NCI-H2107 (cell line): ENCODE measurements at regions not wholly inside any gene's neighbourhood (a gene's known extent, or its start where the extent isn't known, plus 50 kb on each side); places are given as distances from the start of the nearest gene placed in this dataset.
"Not testable (repeated sequence)": the region's sequence is repeated elsewhere in the genome, so short reads cannot be mapped to it uniquely, and the experiment has no call there.

Experiments used
- DNase-seq: peaks from one replicate; lab custom pipeline; 2025; lab: John Stamatoyannopoulos, UW

- DNase-seq: no peak
Observed at GRCh38 chr13:44887515-44887914, 101.8 kb downstream of the NUFIP1 start.

GRCh38 chr13:44884076-44884729, 105.1 kb downstream of the NUFIP1 start:
- no peak for DNase-seq

DNA sequence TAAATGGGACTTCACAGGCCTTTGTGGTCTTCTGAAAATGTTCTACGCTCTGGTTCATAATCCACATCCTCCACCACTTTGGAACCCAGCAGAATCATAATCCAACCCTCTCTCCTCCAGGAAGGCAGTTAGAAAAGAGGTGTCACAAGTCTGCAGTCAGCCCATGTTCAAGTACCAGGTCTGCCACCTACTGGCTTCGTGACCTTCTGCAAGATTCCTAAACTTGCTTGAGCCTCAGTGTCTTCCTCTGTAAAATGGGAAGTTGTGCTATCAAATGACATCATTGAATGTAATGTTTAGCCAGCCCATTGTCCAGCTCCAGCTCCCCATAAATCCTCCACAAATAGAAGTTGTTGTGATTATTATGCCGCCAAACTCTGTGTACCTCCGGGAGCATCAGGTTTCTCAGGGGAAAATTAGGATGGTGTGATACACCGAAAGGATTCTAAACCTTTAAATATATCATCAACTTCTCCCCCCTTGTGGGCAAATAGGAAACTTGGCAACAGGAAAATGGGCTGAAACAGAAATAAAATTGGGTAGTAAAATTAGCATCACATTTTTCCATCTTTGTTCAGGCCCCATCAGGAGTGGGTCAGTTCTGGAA, 109.7 kb downstream of the NUFIP1 start:
- no peak for DNase-seq

GRCh38 chr13:44876782-44877324, 112.4 kb downstream of the NUFIP1 start:
- DNase-seq: no peak

DNA sequence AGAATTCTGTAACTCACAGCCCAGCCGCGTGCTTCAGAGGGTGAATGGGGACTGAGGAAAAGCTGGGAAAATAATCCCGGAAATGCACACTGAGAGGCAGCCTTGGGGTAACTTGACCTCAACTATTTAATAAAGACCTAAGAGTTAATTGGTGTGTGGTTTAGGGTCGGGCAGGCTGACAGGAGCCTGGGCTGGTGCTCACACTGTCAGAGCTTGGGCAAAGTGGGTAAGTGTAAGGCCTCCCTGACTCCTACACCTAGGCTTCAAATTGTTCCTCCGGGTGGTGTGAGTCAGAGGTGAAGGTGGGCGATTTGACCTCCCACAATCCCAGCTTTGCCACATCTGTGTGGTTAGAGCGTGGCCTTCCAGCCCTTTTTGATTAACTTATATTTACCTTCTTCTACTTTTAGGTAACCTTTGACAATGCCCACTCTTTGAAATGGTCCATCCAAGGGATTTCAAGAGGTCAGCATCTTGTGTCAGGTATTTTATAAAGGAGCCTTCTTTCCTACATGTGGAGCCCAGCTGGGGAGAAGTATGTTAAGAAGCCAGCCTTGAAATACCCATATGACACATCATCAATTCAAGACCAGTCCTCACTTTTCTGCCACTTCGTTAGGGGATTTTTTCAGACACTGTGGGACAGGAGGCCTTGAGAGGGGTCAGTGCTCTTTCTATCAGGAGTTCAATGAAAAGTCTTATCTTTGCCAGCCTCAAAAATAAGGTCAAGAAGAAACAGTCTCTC, 114.2 kb downstream of the NUFIP1 start:
- DNase-seq: peak; percentile 7

- DNase-seq: no peak
Observed at GRCh38 chr13:44874176-44874575, 115.1 kb downstream of the NUFIP1 start.

DNA sequence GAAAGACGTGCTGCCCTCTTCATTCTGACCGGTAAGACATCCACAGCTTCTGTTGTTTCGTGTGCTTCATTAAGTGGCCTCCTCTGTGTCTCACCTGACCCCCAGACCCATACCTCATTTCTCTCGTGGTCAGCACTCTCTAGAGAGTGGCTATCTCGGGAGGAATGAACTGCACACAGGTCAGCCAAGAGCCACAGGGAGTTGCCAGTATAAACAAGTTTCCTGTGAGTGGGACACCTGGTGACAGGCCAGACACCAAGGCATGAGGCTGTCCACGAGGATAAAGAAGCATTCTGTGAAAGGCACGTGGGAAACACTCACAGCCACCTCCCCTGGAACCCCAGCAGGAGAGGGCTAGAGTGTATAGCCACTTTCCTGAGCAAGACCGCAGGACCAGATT, 115.8 kb downstream of the NUFIP1 start:
- no peak for DNase-seq

GRCh38 chr13:44872751-44873150, 116.5 kb downstream of the NUFIP1 start:
- no peak for DNase-seq

DNA sequence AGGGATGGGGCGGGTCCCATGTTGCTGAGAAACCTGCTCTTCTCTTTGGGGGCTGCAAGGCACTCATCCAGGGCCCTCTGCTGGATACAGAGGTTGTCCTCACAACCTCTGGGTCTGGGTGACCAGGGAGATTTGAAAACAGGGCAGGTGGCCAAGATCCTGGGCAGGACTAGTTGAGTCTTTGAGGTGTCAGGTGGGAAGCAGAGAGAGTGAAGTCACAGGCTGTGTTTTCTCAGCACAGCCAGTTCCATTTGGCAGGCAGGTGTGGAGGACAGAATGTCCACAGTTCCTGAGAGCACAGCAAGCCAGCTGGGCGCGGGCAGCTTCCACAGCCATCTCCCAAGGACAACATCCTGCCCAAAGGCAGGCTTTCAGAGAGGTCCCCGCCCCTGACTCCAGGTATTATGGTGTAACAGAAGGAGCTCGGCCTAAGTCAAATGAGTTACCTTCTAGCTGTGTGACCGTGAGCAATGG, 118.8 kb downstream of the NUFIP1 start:
- no peak for DNase-seq

DNA sequence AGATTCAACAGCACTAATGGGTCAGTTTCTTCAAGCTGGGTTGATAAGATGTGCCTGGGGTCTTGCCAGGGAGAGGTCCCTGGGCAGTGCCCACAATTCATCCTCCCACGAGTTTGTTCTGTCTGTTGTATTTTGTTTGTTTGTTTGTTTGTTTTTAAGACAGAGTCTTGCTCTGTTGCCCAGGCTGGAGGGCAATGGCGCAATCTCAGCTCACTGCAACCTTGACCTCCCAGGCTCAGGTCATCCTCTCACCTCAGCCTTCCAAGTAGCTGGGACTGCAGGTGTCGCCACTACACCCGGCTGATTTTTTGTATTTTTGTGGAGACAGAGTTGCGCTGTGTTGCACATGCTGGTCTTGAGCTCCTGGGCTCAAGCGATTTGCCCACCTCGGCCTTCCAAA, 120.1 kb downstream of the NUFIP1 start:
- no peak for DNase-seq

- no peak for DNase-seq
Observed at GRCh38 chr13:44868397-44868796, 120.9 kb downstream of the NUFIP1 start.

DNA sequence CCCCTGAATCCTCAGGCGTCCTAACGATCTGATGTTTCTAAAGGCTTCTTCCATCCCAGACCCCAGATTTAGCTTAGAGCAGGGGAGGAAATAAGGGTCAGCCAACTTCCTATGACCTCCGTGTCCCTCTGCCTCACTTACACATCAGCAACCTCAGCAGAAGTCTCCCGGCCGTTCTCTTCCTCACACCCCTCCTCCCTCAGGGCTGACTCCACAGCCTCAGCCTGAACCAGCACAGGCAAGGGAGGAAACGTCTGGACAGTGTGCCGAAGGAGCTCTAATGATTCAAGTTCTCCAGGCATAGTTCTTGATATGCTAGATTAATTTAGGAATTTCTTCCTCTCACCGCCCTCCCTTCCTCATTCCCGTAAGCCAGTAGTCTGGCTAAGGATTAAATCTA, 121.4 kb downstream of the NUFIP1 start:
- no peak for DNase-seq

DNA sequence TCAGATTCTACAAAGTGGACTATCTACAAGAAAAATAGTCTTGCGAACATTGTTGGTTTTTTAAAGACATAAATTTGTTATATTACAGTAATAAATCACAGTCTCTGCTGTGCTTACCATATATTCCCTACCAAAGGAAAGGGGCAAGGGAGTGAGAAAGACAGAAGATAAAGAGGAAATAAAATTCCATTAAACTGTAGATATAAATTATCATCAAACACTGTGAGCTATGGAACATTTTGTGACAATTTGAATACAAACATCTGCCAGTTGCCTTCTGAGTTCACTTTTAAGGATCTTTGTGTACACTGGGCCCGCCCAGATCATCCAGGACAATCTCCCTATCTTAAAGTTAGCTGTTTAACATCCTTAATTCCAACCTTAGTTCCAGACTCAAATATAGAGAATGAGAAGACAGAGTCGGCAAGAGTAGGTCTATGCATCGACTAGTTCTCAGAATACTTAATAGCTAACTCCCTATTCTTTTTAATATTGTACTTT, 122.8 kb downstream of the NUFIP1 start:
- DNase-seq: no peak

GRCh38 chr13:44865722-44866410, 123.4 kb downstream of the NUFIP1 start:
- DNase-seq: no peak

DNA sequence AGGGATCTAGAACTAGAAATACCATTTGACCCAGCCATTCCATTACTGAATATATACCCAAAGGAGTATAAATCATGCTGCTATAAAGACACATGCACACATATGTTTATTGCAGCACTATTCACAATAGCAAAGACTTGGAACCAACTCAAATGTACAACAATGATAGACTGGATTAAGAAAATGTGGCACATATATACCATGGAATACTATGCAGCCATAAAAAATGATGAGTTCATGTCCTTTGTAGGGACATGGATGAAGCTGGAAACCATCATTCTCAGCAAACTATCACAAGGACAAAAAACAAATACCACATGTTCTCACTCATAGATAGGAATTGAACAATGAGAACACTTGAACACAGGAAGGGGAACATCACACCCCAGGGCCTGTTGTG, 125.6 kb downstream of the NUFIP1 start:
- not testable (repeated sequence) for DNase-seq

GRCh38 chr13:44860454-44860853, 128.8 kb downstream of the NUFIP1 start:
- no peak for DNase-seq

DNA sequence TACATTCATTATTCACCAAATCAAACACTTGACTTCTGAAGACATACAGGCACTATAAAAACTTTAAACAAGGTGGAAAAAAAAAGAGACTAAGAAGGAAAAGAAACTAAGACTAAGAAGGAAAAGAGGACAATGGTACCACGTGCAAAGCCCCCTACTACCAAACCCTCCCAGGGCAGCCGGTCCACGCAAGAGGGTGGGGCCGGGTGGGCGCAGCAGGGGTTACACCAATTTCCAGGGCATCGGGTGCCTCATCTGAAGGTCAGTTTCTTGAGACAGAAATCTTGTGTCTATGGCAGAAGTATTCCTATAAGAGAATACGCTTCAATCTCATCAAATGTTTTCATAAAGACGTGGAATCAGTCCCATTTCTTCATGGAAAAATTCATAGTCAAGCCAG, 131.5 kb downstream of the NUFIP1 start:
- DNase-seq: no peak

DNA sequence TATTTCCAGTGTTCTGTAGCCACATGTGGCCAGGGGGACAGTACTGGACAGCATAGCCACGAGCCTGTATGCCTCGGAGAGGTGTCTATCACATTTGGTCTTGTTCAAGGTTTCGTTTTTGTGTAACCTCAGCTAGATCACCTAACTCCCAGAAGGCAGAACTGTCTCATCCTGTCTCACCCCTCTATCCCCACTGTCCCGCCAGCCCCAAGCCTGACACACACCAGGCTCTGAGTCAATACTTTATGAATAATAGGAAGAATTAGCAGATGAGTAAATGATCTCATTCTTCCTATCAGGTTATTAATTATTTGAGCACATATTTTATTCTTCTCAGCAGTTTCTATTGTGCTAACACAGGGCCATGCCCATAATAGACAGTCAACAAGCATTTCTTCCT, 132.2 kb downstream of the NUFIP1 start:
- DNase-seq: no peak

DNA sequence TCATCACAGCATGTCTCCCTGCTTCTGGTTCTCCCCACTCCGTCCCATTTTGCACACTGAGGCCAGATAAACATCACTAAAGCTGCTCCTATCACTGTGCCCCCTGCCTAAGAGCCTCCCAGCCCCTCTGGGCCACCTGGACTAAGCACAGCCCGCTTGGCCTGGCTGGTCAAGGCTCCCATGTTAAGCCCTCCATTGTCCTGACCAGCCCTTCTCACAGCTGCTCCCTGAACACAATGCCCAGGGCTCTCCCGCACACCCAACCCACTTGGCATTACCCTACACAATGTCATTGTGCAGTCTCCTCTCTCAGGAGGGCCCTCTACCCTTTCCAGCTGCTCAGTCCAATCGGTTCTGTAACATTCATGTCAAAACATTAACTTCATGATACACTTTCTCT, 133.4 kb downstream of the NUFIP1 start:
- DNase-seq: no peak

GRCh38 chr13:44854313-44855060, 134.8 kb downstream of the NUFIP1 start:
- DNase-seq: peak; percentile 20

DNA sequence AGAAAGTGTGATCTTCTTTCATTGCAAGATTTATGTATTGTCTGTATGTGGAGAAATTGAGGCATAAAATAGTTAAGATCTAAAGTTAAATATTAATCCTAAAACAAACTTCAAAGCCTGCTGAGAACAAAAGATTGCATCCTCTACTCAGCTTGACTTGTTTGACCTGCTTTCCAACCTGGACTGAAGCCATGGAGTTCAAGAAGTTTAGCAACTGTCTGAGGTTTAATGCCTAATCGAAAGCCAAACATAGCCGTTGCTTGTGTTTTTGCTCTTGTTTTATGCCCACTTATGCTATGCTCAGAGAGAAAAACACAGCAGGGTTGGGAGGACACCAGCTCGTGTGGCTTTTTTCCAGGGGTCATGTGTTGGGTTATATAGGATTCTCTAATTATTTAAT, 135.6 kb downstream of the NUFIP1 start:
- DNase-seq: no peak
